ENCODE measurements at regions not wholly inside any gene's neighbourhood (a gene's known extent, or its start where the extent isn't known, plus 50 kb on each side); places are given as distances from the start of the nearest gene placed in this dataset.

DNA sequence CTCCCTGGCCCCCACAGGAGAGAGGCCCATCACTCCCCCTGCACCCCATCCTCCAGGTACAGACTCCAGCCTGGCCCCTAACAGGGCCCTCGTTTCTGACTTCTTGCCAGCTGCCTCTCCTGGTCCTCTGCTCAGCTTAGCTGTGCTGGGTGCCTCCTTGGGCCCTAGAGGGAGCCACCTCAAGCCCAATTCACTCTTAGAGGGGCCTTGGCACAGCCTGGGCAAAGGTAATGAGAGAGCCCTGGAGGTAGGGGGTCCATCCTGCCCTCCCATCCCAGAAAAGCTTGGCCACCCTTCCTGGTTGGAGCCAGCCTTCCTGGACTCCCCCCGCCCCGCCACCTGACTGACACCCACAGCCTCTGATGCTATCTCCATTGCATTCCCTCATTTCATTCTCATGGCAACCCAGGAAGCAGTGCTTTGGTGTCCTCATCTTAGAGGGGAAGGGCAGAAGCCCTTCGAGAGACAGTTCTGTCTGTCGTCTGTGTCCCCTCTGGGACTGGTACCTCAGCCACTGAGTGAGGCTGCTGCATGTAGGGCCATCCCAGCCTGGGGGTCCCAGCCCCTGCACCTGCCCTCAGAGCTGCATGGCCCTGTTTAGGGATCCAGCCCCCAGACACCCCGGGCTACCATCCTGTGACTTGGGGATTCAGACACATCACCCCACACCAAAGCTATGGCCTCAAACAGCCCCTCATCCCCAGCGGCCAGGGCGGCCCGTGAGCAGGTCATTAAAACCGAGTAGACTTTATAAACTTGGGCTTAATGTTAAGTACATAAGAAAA is 95.5 kb downstream of the BARX1 start:
- peaks cover 57% of the 10 kb centered on the region for H3K27me3 ChIP-seq
- no peak overlapping the region for H3K4me3 ChIP-seq
- no peak for DNase-seq (ENCODE audit: low spot score in 2 of 2)
- 57% methylated on average over 2 of the region's 10 CpGs for WGBS
- H3K36me3 ChIP-seq = no peaks in the 10 kb centered on the region
- no peaks in the 10 kb centered on the region for H3K4me1 ChIP-seq
- no peaks in the 10 kb centered on the region for H3K9me3 ChIP-seq
- TF ChIP-seq POLR2A (IDR thresholded peaks at IDR 0.05) = no peak
- no peak for TF ChIP-seq EP300 (IDR thresholded peaks at IDR 0.05)
- TF ChIP-seq, protein P1, sequence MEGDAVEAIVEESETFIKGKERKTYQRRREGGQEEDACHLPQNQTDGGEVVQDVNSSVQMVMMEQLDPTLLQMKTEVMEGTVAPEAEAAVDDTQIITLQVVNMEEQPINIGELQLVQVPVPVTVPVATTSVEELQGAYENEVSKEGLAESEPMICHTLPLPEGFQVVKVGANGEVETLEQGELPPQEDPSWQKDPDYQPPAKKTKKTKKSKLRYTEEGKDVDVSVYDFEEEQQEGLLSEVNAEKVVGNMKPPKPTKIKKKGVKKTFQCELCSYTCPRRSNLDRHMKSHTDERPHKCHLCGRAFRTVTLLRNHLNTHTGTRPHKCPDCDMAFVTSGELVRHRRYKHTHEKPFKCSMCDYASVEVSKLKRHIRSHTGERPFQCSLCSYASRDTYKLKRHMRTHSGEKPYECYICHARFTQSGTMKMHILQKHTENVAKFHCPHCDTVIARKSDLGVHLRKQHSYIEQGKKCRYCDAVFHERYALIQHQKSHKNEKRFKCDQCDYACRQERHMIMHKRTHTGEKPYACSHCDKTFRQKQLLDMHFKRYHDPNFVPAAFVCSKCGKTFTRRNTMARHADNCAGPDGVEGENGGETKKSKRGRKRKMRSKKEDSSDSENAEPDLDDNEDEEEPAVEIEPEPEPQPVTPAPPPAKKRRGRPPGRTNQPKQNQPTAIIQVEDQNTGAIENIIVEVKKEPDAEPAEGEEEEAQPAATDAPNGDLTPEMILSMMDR (IDR thresholded peaks at IDR 0.05) = no peak
- TF ChIP-seq POLR2AphosphoS5 (IDR thresholded peaks at IDR 0.05) = no peak
- H3K27ac ChIP-seq = no peak overlapping the region

GRCh38 chr9:93857528-93857927 is 97.6 kb downstream of the BARX1 start:
- DNase-seq (ENCODE audit: low spot score in 2 of 2) = no peak
- H3K4me1 ChIP-seq = no peaks in the 10 kb centered on the region
- no peak overlapping the region for H3K27ac ChIP-seq
- no peaks in the 10 kb centered on the region for H3K36me3 ChIP-seq
- TF ChIP-seq, protein P1 (IDR thresholded peaks at IDR 0.05) = no peak
- H3K9me3 ChIP-seq = no peaks in the 10 kb centered on the region
- H3K27me3 ChIP-seq = peaks cover 50% of the 10 kb centered on the region
- no peak overlapping the region for H3K4me3 ChIP-seq

DNA sequence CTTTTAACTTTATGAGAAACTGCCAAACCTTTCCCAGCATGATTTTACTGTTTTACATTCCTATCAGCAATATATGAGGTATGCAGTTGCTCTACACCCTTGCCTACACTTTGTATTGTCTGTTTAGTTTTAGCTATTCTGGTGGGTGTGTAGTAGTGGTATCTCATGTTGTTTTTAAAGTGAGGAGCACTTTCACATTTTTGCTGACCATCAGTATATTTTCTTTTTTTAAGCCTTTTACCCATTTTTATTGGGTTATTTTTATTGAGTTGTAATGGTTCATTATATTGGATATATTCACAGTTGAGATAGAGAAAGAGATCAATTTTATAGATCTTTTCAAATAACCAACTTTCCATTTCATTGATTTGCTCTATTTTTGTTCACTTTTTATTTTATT is 102.4 kb downstream of the BARX1 start:
- H3K27me3 ChIP-seq = peaks cover 8% of the 10 kb centered on the region
- H3K36me3 ChIP-seq = no peaks in the 10 kb centered on the region
- H3K4me1 ChIP-seq = no peaks in the 10 kb centered on the region
- TF ChIP-seq POLR2A (IDR thresholded peaks at IDR 0.05) = no peak
- no peak overlapping the region for H3K4me3 ChIP-seq
- H3K27ac ChIP-seq = no peak overlapping the region
- peaks cover 5% of the 10 kb centered on the region for H3K9me3 ChIP-seq
- no peak for DNase-seq (ENCODE audit: low spot score in 2 of 2)

DNA sequence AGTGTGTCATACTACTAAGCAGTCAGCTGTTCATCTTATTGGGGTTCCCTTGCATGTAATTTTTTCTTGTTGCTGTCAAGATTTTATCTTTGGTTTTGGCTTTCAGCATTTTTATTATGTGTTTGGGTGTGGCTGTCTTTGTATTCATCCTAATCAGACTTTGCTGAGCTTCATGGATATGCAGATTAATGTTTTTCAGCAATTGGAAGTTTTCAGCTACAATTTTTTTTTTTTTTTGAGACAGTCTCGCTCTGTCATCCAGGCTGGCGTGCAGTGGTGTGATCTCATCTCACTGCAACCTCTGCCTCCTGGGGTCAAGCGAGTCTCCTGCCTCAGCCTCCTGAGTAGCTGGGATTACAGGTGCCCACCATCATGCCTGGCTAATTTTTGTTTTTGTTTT is 108.8 kb downstream of the BARX1 start:
- Histone ChIP-seq H3K27me3 (no peaks in the 10 kb centered on the region), H3K4me3 (no peak overlapping the region), H3K9me3 (peaks cover 6% of the 10 kb centered on the region), H3K4me1 (no peaks in the 10 kb centered on the region), H3K36me3 (no peaks in the 10 kb centered on the region), H3K27ac (no peak overlapping the region)
- 70% methylated on average over 3 of the region's 3 CpGs for WGBS
- no peak for TF ChIP-seq POLR2AphosphoS5 (IDR thresholded peaks at IDR 0.05)
- no peak for TF ChIP-seq EP300 (IDR thresholded peaks at IDR 0.05)
- no peak for TF ChIP-seq POLR2A (IDR thresholded peaks at IDR 0.05)
- TF ChIP-seq, protein P1 (IDR thresholded peaks at IDR 0.05) = no peak
- no peak for DNase-seq (ENCODE audit: low spot score in 2 of 2)

DNA sequence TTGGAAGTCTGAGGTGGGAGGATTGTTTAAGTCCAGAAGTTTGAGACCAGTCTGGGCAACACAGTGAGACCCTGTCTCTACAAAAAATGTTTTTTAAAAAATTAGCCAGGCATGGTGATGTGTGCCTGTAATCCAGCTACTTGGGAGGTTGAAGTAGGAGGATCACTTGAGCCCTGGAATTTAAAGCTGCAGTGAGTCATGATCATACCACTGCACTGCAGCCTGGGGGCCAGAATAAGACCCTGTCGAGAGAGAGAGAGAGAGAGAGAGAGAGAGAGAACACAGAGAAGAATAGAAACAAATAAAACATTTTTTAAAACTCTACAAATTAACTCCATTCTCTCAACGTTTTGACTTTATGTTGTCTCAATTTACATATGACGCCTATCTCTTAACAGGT is 111.8 kb downstream of the BARX1 start:
- 52% methylated on average over 3 of the region's 3 CpGs for WGBS
- no peak for TF ChIP-seq POLR2A (IDR thresholded peaks at IDR 0.05)
- TF ChIP-seq POLR2AphosphoS5 (IDR thresholded peaks at IDR 0.05) = no peak
- no peak for TF ChIP-seq EP300 (IDR thresholded peaks at IDR 0.05)
- TF ChIP-seq, protein P1 (IDR thresholded peaks at IDR 0.05) = no peak

DNA sequence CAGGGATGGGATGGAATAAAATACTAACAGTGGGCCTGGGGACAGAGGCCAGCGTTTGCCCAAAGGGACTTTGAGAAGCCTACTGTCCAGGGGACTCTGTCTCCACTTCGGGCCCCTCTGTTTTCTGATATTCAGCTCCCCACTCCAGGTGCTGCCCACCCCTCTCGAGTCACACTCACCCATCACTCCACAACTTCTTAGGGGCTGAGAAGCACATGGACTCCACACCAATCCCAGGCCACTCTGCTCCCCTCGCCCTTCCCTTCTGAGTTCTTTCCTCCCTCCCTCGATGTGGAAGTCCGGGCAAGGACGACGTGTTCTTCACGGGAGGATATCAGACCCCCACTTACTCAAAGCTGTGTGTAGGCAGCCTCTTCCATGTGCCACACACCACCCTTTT is 124.5 kb downstream of the BARX1 start:
- Histone ChIP-seq H3K27ac (no peak overlapping the region), H3K4me3 (no peak overlapping the region), H3K27me3 (peaks cover 43% of the 10 kb centered on the region), H3K9me3 (no peaks in the 10 kb centered on the region), H3K4me1 (peaks cover 9% of the 10 kb centered on the region), H3K36me3 (no peaks in the 10 kb centered on the region)
- DNase-seq (ENCODE audit: low spot score in 2 of 2) = peak in 1 of 2 donors; percentile 34
- TF ChIP-seq EP300 (IDR thresholded peaks at IDR 0.05) (no peak), POLR2AphosphoS5 (IDR thresholded peaks at IDR 0.05) (no peak), POLR2A (IDR thresholded peaks at IDR 0.05) (no peak)
- TF ChIP-seq, protein P1 (IDR thresholded peaks at IDR 0.05) = no peak
- 60% methylated on average over 9 of the region's 9 CpGs for WGBS

More for the DNA sequence above, 111.8 kb downstream of the BARX1 start:
- Histone ChIP-seq H3K9me3 (peaks cover 6% of the 10 kb centered on the region), H3K36me3 (no peaks in the 10 kb centered on the region), H3K4me1 (no peaks in the 10 kb centered on the region), H3K27me3 (no peaks in the 10 kb centered on the region), H3K27ac (no peak overlapping the region), H3K4me3 (no peak overlapping the region)
- no peak for DNase-seq (ENCODE audit: low spot score in 2 of 2)
